Astrocyte (in vitro differentiated cells and primary cell): ENCODE measurements at regions not wholly inside any gene's neighbourhood (a gene's known extent, or its start where the extent isn't known, plus 50 kb on each side); places are given as distances from the start of the nearest gene placed in this dataset.

Experiments used
- DNase-seq: peaks from one replicate; pipeline ENCODE4 v3.0.0-alpha.2; 2010; ENCODE audit warnings: low read depth
- FAIRE-seq: peaks from 2 replicates; lab custom pipeline; 2011; peaks lifted over from hg19 to GRCh38; lab: Jason Lieb, UNC
- H2AFZ ChIP-seq: 2 replicates; pipeline ENCODE4 v1.6.0; 2012; ENCODE audit warnings: low read depth, low read length, inconsistent platforms
- H3K27ac ChIP-seq: 2 replicates; pipeline ENCODE4 v1.5.1; 2011; ENCODE audit warnings: low read depth, low read length, inconsistent platforms
- H3K27me3 ChIP-seq: 2 replicates; pipeline ENCODE4 v1.6.0; 2011; ENCODE audit warnings: low read length, inconsistent platforms; ENCODE audit not compliant: insufficient read depth
- H3K36me3 ChIP-seq: 2 replicates; pipeline ENCODE4 v1.5.1; 2011; ENCODE audit warnings: low read length, inconsistent platforms; ENCODE audit not compliant: insufficient read depth
- H3K4me1 ChIP-seq: 2 replicates; pipeline ENCODE4 v1.5.1; 2011; ENCODE audit warnings: low read length, inconsistent platforms; ENCODE audit not compliant: insufficient read depth
- H3K4me2 ChIP-seq: 2 replicates; pipeline ENCODE4 v1.6.0; 2012; ENCODE audit warnings: low read length, inconsistent platforms
- H3K4me3 ChIP-seq: 2 replicates; pipeline ENCODE4 v1.5.1; 2011; ENCODE audit warnings: low read depth, mild to moderate bottlenecking, low read length, inconsistent platforms; ENCODE audit not compliant: insufficient read depth
- H3K79me2 ChIP-seq: 2 replicates; pipeline ENCODE4 v1.6.0; 2012; ENCODE audit warnings: mild to moderate bottlenecking, low read length, inconsistent platforms; ENCODE audit not compliant: insufficient read depth
- H3K9ac ChIP-seq: 2 replicates; pipeline ENCODE4 v1.6.0; 2012; ENCODE audit warnings: mild to moderate bottlenecking, low read length, inconsistent platforms
- H3K9me3 ChIP-seq: 2 replicates; pipeline ENCODE4 v1.5.1; 2012; ENCODE audit warnings: low read depth, mild to moderate bottlenecking, low read length, inconsistent platforms; ENCODE audit not compliant: insufficient read depth
- H4K20me1 ChIP-seq: 2 replicates; pipeline ENCODE4 v1.6.0; 2012; ENCODE audit warnings: low read length, inconsistent platforms; ENCODE audit not compliant: insufficient read depth
- H3K27ac Mint-ChIP-seq: one replicate; pipeline ENCODE4 v1.8.0; 2021; ENCODE audit warnings: mild to moderate bottlenecking, mixed read lengths; ENCODE audit not compliant: unreplicated experiment
- H3K27me3 Mint-ChIP-seq: one replicate; pipeline ENCODE4 v1.8.0; 2021; ENCODE audit warnings: low read depth, mixed read lengths; ENCODE audit not compliant: unreplicated experiment
- H3K36me3 Mint-ChIP-seq: one replicate; pipeline ENCODE4 v1.8.0; 2021; ENCODE audit warnings: low read depth, mixed read lengths; ENCODE audit not compliant: unreplicated experiment
- H3K4me1 Mint-ChIP-seq: one replicate; pipeline ENCODE4 v1.8.0; 2021; ENCODE audit warnings: low read depth, mixed read lengths; ENCODE audit not compliant: unreplicated experiment
- H3K4me3 Mint-ChIP-seq: one replicate; pipeline ENCODE4 v1.8.0; 2021; ENCODE audit warnings: mild to moderate bottlenecking, moderate library complexity, mixed read lengths; ENCODE audit not compliant: unreplicated experiment
- H3K9me3 Mint-ChIP-seq: one replicate; pipeline ENCODE4 v1.8.0; 2021; ENCODE audit warnings: mild to moderate bottlenecking, mixed read lengths; ENCODE audit not compliant: unreplicated experiment
- EZH2 ChIP-seq: IDR thresholded peaks from 2 replicates; pipeline ENCODE4 v1.6.1; 2012; ENCODE audit warnings: mild to moderate bottlenecking, low read length, inconsistent platforms; ENCODE audit not compliant: insufficient read depth
- TF ChIP-seq, protein P1 (sequence below): IDR thresholded peaks from 2 replicates; pipeline ENCODE4 v1.5.1; 2011; ENCODE audit warnings: low read depth, mild to moderate bottlenecking, inconsistent platforms, low read length, moderate library complexity; ENCODE audit not compliant: insufficient read depth

DNA sequence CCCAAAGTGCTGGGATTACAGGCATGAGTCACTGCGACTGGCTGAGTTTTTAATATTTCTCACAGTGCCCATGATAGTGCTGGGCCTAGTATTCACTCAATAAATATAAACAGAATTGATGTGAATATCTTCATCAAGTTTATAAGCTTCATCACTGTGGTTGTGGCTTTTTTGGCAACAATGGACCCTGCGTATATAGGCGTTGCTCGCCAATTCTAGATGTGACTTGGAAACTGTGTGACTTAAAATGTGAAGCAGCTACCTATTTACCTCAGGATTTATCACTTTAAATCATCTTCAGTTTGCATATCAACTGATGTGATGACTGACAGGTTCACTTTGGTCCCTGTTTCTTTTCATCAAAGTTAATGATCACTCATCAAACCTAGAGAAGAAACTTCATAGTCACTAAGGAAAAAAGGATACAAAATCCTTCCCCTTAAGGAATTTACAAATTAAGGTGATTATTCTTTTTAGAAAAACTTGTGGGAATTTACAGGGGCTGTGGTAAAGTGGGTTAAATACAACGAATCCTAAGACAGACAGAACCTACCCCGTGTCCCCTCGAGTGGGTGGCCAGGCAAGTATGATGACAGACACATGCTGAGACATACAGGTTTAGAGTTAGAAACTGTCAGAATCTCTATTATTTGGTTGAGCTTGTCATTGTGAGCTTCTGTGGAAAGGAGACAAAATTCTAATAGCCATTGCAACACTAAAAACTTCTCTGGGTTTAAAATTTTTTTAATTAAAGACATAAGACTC, 101.3 kb downstream of the AKAP11 start:
- Histone ChIP-seq H3K4me2 (no peak overlapping the region), H3K4me3 (no peak overlapping the region), H3K4me1 (no peaks in the 10 kb centered on the region), H2AFZ (no peak overlapping the region), H4K20me1 (no peaks in the 10 kb centered on the region), H3K36me3 (no peaks in the 10 kb centered on the region), H3K27ac (no peak overlapping the region), H3K79me2 (no peaks in the 10 kb centered on the region), H3K9ac (no peak overlapping the region), H3K9me3 (no peaks in the 10 kb centered on the region), H3K27me3 (no peaks in the 10 kb centered on the region)
- H3K27me3 Mint-ChIP-seq, result peaks cover 7% of the 10 kb centered on the region
- no peaks in the 10 kb centered on the region for H3K4me1 Mint-ChIP-seq
- no peaks in the 10 kb centered on the region for H3K9me3 Mint-ChIP-seq
- DNase-seq (no peak), FAIRE-seq (peak; percentile 26)
- no peak for TF ChIP-seq EZH2
- TF ChIP-seq, protein P1, sequence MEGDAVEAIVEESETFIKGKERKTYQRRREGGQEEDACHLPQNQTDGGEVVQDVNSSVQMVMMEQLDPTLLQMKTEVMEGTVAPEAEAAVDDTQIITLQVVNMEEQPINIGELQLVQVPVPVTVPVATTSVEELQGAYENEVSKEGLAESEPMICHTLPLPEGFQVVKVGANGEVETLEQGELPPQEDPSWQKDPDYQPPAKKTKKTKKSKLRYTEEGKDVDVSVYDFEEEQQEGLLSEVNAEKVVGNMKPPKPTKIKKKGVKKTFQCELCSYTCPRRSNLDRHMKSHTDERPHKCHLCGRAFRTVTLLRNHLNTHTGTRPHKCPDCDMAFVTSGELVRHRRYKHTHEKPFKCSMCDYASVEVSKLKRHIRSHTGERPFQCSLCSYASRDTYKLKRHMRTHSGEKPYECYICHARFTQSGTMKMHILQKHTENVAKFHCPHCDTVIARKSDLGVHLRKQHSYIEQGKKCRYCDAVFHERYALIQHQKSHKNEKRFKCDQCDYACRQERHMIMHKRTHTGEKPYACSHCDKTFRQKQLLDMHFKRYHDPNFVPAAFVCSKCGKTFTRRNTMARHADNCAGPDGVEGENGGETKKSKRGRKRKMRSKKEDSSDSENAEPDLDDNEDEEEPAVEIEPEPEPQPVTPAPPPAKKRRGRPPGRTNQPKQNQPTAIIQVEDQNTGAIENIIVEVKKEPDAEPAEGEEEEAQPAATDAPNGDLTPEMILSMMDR, result no peak
- no peak overlapping the region for H3K4me3 Mint-ChIP-seq
- H3K27ac Mint-ChIP-seq, result no peak overlapping the region
- no peaks in the 10 kb centered on the region for H3K36me3 Mint-ChIP-seq

DNA sequence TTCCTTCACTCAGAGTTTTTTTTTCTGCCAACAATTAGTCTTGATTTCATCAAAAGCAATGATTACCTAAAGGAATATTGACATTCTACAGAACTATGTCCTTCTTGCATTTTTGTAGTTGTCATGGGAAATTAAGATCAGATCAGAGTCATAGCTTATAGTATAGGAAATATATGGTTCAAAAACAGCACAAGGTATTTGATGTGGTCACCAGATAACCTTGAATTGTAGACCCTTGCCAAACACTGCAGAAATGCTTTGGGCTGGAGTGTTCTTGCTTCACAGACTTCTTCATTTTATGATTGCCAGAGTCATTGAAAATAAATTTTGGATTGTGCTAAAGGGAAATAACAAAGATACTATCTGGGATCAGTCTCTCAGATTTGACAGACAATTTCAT, 103.7 kb downstream of the AKAP11 start:
- Histone ChIP-seq H3K79me2 (no peaks in the 10 kb centered on the region), H3K27me3 (no peaks in the 10 kb centered on the region), H3K4me2 (no peak overlapping the region), H2AFZ (no peak overlapping the region), H4K20me1 (no peaks in the 10 kb centered on the region), H3K4me3 (no peak overlapping the region), H3K9ac (no peak overlapping the region), H3K36me3 (no peaks in the 10 kb centered on the region), H3K27ac (no peak overlapping the region), H3K4me1 (no peaks in the 10 kb centered on the region), H3K9me3 (peaks cover under 1% of the 10 kb centered on the region)
- no peaks in the 10 kb centered on the region for H3K36me3 Mint-ChIP-seq
- no peak overlapping the region for H3K27ac Mint-ChIP-seq
- TF ChIP-seq EZH2, result no peak
- TF ChIP-seq, protein P1, result no peak
- DNase-seq (no peak), FAIRE-seq (no peak)
- H3K9me3 Mint-ChIP-seq, result no peaks in the 10 kb centered on the region
- no peaks in the 10 kb centered on the region for H3K4me1 Mint-ChIP-seq
- no peak overlapping the region for H3K4me3 Mint-ChIP-seq
- peaks cover 7% of the 10 kb centered on the region for H3K27me3 Mint-ChIP-seq
